Sciatic nerve (tissue), 2 donors: ENCODE measurements at regions not wholly inside any gene's neighbourhood (a gene's known extent, or its start where the extent isn't known, plus 50 kb on each side); places are given as distances from the start of the nearest gene placed in this dataset.

ENCODE experiments used
- ATAC-seq: fragments of 200-7000 bp; cut with Tn5 transposase; one replicate; pipeline ENCODE4 v1.9.1; 2020; ENCODE audit warnings: mild to moderate bottlenecking, moderate library complexity
- DNase-seq: peaks from one replicate; pipeline ENCODE4 v3.0.0-alpha.2; 2020; ENCODE audit warnings: low spot score
- intact Hi-C: fragments of 100-400 bp; cut with DNase I; formaldehyde crosslinking; loops from one replicate; pipeline ENCODE4 v1.14.2; 2022
- donor health status: DM: no; HTN: no; CAD: no.
- donor health status: DM: no; HTN: no; CAD: no.

- no peak for DNase-seq
- no peak for ATAC-seq
Observed at GRCh38 chr5:44454002-44454401, 64.8 kb upstream of the FGF10 start.

GRCh38 chr5:44446399-44446798, 57.2 kb upstream of the FGF10 start:
- ATAC-seq (no peak), DNase-seq (no peak)
- intact Hi-C loops: no loop called here

More at GRCh38 chr5:44454002-44454401, 64.8 kb upstream of the FGF10 start:
- intact Hi-C loops: no loop called here

GRCh38 chr5:44443172-44443571, 54.0 kb upstream of the FGF10 start:
- DNase-seq: no peak
- no peak for ATAC-seq
- intact Hi-C loops: no loop called here

- intact Hi-C loops: loop anchor here (2.0 kb wide), 1 partner anchor 45 kb away; no protein-coding TSS in a partner anchor
- ATAC-seq: no peak
- DNase-seq: no peak
Observed at GRCh38 chr5:44441460-44441859, 52.2 kb upstream of the FGF10 start.

GRCh38 chr5:44440186-44440585, 51.0 kb upstream of the FGF10 start:
- intact Hi-C loops: loop anchor here (2.0 kb wide), 1 partner anchor 47 kb away; no protein-coding TSS in a partner anchor
- ATAC-seq (no peak), DNase-seq (no peak)
